GM12874 (cell line): ENCODE measurements at regions not wholly inside any gene's neighbourhood (a gene's known extent, or its start where the extent isn't known, plus 50 kb on each side); places are given as distances from the start of the nearest gene placed in this dataset.

Experiments
- TF ChIP-seq, protein P1 (sequence below): IDR thresholded peaks from 2 replicates; pipeline ENCODE4 v1.5.1; 2011; ENCODE audit warnings: low read depth, mild to moderate bottlenecking, control low read depth, low read length, moderate library complexity; ENCODE audit not compliant: insufficient read depth

DNA sequence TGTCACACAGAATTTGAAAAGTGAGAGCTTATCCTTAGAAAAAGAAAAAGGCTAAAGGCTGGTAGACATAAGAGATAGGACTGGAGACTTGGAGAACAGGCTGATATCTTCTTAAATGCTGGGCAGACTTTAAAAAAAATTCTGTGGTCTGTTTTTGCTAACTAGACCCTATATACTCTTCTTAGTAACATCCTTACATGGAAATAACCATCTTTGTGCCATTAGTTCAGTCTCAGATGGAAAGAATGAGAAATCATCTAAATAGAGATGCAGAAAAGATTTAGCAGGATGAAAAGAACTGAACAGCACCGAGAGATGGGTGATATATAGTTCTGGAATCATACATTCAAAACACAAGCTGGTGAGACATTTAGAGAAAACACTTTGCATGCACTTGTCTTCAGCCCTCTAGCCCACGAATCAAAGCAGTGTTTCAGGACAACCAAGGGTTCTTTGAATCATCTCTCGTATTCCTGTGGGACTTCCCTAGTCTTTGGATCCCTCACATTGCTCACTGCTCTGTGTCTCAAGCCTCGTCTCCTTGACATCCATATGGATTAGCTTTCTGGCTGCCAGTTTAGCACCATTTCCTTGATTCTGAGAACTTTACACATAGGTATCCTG lies 93.0 kb upstream of the LYSMD4 start:
- TF ChIP-seq, protein P1, sequence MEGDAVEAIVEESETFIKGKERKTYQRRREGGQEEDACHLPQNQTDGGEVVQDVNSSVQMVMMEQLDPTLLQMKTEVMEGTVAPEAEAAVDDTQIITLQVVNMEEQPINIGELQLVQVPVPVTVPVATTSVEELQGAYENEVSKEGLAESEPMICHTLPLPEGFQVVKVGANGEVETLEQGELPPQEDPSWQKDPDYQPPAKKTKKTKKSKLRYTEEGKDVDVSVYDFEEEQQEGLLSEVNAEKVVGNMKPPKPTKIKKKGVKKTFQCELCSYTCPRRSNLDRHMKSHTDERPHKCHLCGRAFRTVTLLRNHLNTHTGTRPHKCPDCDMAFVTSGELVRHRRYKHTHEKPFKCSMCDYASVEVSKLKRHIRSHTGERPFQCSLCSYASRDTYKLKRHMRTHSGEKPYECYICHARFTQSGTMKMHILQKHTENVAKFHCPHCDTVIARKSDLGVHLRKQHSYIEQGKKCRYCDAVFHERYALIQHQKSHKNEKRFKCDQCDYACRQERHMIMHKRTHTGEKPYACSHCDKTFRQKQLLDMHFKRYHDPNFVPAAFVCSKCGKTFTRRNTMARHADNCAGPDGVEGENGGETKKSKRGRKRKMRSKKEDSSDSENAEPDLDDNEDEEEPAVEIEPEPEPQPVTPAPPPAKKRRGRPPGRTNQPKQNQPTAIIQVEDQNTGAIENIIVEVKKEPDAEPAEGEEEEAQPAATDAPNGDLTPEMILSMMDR = no peak

DNA sequence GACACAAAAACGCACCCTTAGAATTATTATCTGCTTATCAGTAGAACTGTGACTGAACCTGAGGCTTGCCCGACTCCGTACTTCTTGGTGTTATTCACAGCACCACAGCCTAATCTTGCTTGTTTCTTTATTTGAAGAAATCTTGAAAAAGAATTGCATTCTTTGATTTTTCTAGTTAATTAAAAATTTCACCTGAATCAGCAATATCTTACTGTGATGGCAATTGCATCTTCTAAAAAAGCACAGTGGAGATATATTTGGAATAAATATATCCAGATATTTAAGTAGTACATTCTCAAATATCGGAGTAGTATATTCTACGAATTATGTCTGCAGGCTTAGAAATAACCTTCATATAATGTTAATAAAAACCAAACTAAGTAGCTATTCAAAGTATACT lies 90.1 kb upstream of the LYSMD4 start:
- TF ChIP-seq, protein P1 = no peak

DNA sequence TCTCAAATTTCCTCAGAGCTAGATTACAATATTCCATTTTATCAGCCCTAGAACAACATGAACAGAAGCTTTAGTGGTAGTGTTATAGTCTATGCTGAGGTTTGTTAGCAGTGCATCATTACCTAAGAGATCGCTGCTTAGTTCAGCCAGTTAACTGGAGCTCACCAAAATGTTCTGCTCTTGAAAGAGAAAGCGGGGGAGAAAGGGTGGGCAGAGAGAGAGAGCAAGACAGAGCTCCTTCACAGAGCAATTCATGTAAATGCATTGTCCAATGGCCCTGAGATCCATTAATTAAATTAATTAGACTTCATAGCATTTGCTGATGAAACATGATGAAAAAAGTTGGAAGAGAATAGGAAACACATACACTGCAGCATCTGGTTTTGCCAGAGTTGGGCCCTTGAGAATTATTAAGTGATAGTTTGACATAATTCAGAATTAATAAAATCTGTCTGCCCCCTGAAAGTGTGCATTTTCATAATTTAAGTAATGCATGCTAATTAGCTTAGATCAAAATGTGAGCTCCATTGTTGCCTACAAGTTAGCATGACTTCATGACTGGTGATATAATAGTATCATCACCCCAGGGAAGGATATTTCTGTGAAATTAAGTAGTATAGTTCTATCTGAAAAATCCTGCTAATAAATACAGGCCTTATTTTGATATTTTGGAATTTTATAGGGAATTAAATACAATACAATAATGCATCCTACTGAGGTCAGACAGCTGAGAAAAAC lies 86.9 kb upstream of the LYSMD4 start:
- TF ChIP-seq, protein P1 = no peak

DNA sequence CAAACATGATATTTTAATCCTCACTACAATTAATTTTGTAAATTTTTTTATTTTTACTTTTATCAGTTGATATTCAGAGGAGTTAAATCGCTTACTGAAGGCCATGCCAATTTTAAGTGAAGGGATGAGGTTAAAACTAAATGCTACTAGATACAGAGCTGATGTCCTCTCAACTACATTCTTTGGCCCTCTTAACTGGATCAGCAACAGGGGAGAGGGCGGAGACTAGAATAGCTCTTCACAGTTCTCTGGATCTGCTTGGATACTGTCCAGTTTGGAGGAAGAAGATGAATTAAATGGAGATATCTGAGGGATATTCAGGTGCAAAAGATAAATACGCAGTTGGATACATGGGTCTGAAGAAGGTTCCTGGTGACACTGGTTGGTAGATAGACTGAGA lies 85.6 kb upstream of the LYSMD4 start:
- TF ChIP-seq, protein P1 = no peak

DNA sequence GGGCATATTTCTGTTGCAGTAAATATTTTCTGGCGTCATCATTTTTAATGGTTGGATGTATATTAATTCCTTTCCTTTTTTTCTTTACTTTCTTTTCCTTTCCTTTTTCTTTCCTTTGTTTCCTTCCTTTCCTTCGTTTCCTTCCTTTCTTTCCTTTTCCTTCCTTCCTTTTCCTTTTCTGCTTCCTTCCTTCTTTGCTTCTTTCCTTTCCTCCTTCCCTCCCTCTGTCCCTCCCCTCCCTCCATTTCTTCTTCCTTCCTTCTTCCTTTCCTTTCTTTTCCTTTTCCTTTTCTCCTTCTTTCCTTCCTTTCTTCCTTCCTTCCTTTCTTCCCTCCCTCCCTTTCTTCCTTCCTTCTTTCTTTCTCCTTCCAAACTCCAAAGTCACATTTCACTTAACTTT lies 54.9 kb upstream of the LYSMD4 start:
- TF ChIP-seq, protein P1 = no peak
